ENCODE measurements at regions not wholly inside any gene's neighbourhood (a gene's known extent, or its start where the extent isn't known, plus 50 kb on each side); places are given as distances from the start of the nearest gene placed in this dataset.

DNA sequence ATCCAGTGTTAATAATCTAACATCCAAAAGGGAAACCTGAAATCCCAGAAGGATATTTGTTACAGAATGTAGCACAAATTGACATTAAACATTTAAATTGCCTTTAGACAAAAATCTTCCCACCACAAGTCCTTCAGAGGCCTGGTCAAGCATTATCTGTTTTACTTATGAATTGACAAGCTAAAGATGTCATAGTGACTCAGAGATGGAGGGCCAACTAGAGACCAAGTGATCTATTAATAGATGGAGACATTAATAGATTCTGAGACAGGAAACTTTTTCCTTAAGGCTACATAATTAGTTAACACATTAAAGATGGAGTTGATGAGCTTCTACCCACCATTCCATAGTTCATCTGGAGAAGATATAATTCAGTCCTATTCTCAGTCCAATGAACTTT lies 526.2 kb downstream of the IRS1 start:
- DNase-seq, result no peak
- H3T11ph ChIP-seq (ENCODE audit: low read length), result no peak overlapping the region
- no peak overlapping the region for H2BK120ac ChIP-seq (ENCODE audit: low read depth, low read length, poor library complexity, severe bottlenecking)
- no peak overlapping the region for H2BK12ac ChIP-seq (ENCODE audit: insufficient read length, low read depth, low read length)
- no peak overlapping the region for H3K27ac ChIP-seq (ENCODE audit: insufficient read length, low read depth, low read length)
- H3K23ac ChIP-seq (ENCODE audit: insufficient read length, low read depth, low read length), result no peak overlapping the region
- no peak overlapping the region for H4K8ac ChIP-seq (replicated peaks; ENCODE audit: insufficient read length, low read depth, low read length)
- no peak overlapping the region for H3K9ac ChIP-seq (ENCODE audit: extremely low read depth, insufficient read length, low read length)
- no peaks in the 10 kb centered on the region for H3K79me1 ChIP-seq (ENCODE audit: insufficient read depth, low read depth, low read length, poor library complexity, severe bottlenecking)
- Mint-ChIP-seq H3K27me3 (ENCODE audit: low read depth) (no peaks in the 10 kb centered on the region), H3K9me3 (no peaks in the 10 kb centered on the region), H3K27ac (no peak overlapping the region), H3K4me1 (no peaks in the 10 kb centered on the region), H3K36me3 (ENCODE audit: insufficient read depth in 1 of 3, low read depth in 3 of 3) (no peaks in the 10 kb centered on the region), H3K4me3 (no peak overlapping the region)
- H3K23me2 ChIP-seq (ENCODE audit: insufficient read length, low read depth, low read length, poor library complexity, severe bottlenecking), result no peaks in the 10 kb centered on the region
- no peak overlapping the region for H2AFZ ChIP-seq (ENCODE audit: low read length)
- TF ChIP-seq, protein P1, sequence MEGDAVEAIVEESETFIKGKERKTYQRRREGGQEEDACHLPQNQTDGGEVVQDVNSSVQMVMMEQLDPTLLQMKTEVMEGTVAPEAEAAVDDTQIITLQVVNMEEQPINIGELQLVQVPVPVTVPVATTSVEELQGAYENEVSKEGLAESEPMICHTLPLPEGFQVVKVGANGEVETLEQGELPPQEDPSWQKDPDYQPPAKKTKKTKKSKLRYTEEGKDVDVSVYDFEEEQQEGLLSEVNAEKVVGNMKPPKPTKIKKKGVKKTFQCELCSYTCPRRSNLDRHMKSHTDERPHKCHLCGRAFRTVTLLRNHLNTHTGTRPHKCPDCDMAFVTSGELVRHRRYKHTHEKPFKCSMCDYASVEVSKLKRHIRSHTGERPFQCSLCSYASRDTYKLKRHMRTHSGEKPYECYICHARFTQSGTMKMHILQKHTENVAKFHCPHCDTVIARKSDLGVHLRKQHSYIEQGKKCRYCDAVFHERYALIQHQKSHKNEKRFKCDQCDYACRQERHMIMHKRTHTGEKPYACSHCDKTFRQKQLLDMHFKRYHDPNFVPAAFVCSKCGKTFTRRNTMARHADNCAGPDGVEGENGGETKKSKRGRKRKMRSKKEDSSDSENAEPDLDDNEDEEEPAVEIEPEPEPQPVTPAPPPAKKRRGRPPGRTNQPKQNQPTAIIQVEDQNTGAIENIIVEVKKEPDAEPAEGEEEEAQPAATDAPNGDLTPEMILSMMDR (conservative IDR thresholded peaks at IDR 0.05), result no peak
- no peaks in the 10 kb centered on the region for H3K4me1 ChIP-seq (ENCODE audit: insufficient read depth, low read length)
- H4K91ac ChIP-seq (ENCODE audit: insufficient read length, low read depth, low read length), result no peak overlapping the region
- H2AK5ac ChIP-seq (ENCODE audit: insufficient read length, low read length), result no peak overlapping the region
- H3K56ac ChIP-seq (ENCODE audit: insufficient read length, low read depth, low read length), result no peak overlapping the region
- H2BK5ac ChIP-seq (ENCODE audit: insufficient read length, low read length), result no peak overlapping the region
- no peaks in the 10 kb centered on the region for H3K27me3 ChIP-seq (ENCODE audit: insufficient read depth, low read length)
- H3K9me3 ChIP-seq (ENCODE audit: control insufficient read depth, low read depth, low read length), result no peaks in the 10 kb centered on the region
- H3K4me2 ChIP-seq (ENCODE audit: insufficient read depth, insufficient read length, low read length), result no peak overlapping the region
- H4K5ac ChIP-seq (ENCODE audit: insufficient read length, low read depth, low read length), result no peak overlapping the region
- no peak overlapping the region for H3K18ac ChIP-seq (ENCODE audit: insufficient read length, low read depth, low read length)
- H2BK20ac ChIP-seq (ENCODE audit: low read depth, low read length, poor library complexity, severe bottlenecking), result no peak overlapping the region
- no peaks in the 10 kb centered on the region for H3K79me2 ChIP-seq (ENCODE audit: insufficient read depth, low read length)
- H4K20me1 ChIP-seq (ENCODE audit: control insufficient read depth, insufficient read depth, insufficient read length), result no peaks in the 10 kb centered on the region
- H2BK15ac ChIP-seq (ENCODE audit: low read depth, low read length), result no peak overlapping the region
- H3K14ac ChIP-seq (ENCODE audit: insufficient read depth, low read length), result no peak overlapping the region
- no peak overlapping the region for H3K4ac ChIP-seq (ENCODE audit: low read depth, low read length)

Data from H9 (cell line).